SK-N-SH (cell line): ENCODE measurements at regions not wholly inside any gene's neighbourhood (a gene's known extent, or its start where the extent isn't known, plus 50 kb on each side); places are given as distances from the start of the nearest gene placed in this dataset.
A peak's percentile ranks its signal among the peaks of the same experiment; 100 is the strongest.

Source experiments
- CTCF ChIA-PET: fragments of 300-600, 350-600 bp; formaldehyde crosslinking; extraction: SDS; loops from one replicate; lab custom pipeline; 2021; lab: Yijun Ruan, JAX
- POLR2A ChIA-PET: fragments of 350-600 bp; sonication (Branson Sonifier 250); formaldehyde crosslinking; extraction: SDS; loops from one replicate; lab custom pipeline; 2020; ENCODE audit warnings: antibody characterized with exemption, inconsistent platforms; lab: Yijun Ruan, JAX
- DNase-seq: peaks from one replicate; pipeline ENCODE4 v3.0.0; 2012
- H2AFZ ChIP-seq: fragments of 200-600 bp; sonication (generic); 2 replicates; pipeline ENCODE4 v1.8.1; 2016; ENCODE audit warnings: antibody characterized with exemption, mild to moderate bottlenecking, low read depth
- H3F3A ChIP-seq: fragments of 200-600 bp; sonication (generic); replicated peaks from 2 replicates; pipeline ENCODE3; 2016; ENCODE audit warnings: antibody characterized with exemption, mild to moderate bottlenecking; ENCODE audit not compliant: insufficient read depth
- H3K27ac ChIP-seq, 2 experiments: fragments of 200-500 bp in 1 of 2; fragments of 200-600 bp in 1 of 2; sonication (Bioruptor generic) in 1 of 2; sonication (generic), shearing (Covaris generic) in 1 of 2; 2 replicates each; pipeline versions ENCODE4 v1.5.1 to v1.6.1; 2014 to 2016; ENCODE audit warnings: low read depth in 2 of 2, inconsistent platforms in 1 of 2, low read length in 1 of 2, mild to moderate bottlenecking in 1 of 2, mixed read lengths in 1 of 2
- H3K27me3 ChIP-seq: fragments of 200-600 bp; sonication (generic), shearing (Covaris generic); 2 replicates; pipeline ENCODE4 v1.6.1; 2016; ENCODE audit warnings: mixed run types; ENCODE audit not compliant: insufficient read depth
- H3K36me3 ChIP-seq, 2 experiments: fragments of 200-500 bp in 1 of 2; fragments of 200-600 bp in 1 of 2; sonication (Bioruptor generic) in 1 of 2; sonication (generic) in 1 of 2; replicated peaks in 1 of 2; 2 replicates each; pipeline versions ENCODE3 to v1.5.1; 2014 to 2016; ENCODE audit warnings: low read length in 1 of 2, mild to moderate bottlenecking in 1 of 2; ENCODE audit not compliant: insufficient read depth in 2 of 2, control insufficient read depth in 1 of 2
- H3K4me1 ChIP-seq, 2 experiments: fragments of 200-500 bp in 1 of 2; fragments of 200-600 bp in 1 of 2; sonication (Bioruptor generic) in 1 of 2; sonication (generic), shearing (Covaris generic) in 1 of 2; 2 replicates each; pipeline versions ENCODE4 v1.5.1 to v1.6.1; 2014 to 2016; ENCODE audit warnings: low read depth in 1 of 2, low read length in 1 of 2, mixed run types in 1 of 2; ENCODE audit not compliant: insufficient read depth in 2 of 2, control insufficient read depth in 1 of 2
- H3K4me2 ChIP-seq: fragments of 200-600 bp; sonication (generic), shearing (Covaris generic); 2 replicates; pipeline ENCODE4 v1.6.1; 2017; ENCODE audit warnings: mixed run types
- H3K4me3 ChIP-seq, 2 experiments: fragments of 200-500 bp in 1 of 2; fragments of 200-600 bp in 1 of 2; sonication (Bioruptor generic) in 1 of 2; sonication (generic), shearing (Covaris generic) in 1 of 2; 2 replicates each; pipeline versions ENCODE4 v1.5.1 to v1.8.1; 2014 to 2016; ENCODE audit warnings: low read depth in 2 of 2, inconsistent platforms in 1 of 2, low read length in 1 of 2, mild to moderate bottlenecking in 1 of 2, mixed read lengths in 1 of 2, moderate library complexity in 1 of 2
- H3K79me2 ChIP-seq: fragments of 200-600 bp; sonication (generic); 2 replicates; pipeline ENCODE4 v1.8.1; 2017; ENCODE audit warnings: mild to moderate bottlenecking; ENCODE audit not compliant: insufficient read depth
- H3K9ac ChIP-seq: fragments of 200-600 bp; sonication (generic); 2 replicates; pipeline ENCODE4 v1.6.1; 2017; ENCODE audit warnings: mixed run types
- H3K9me2 ChIP-seq: fragments of 200-600 bp; sonication (generic); 2 replicates; pipeline ENCODE4 v1.6.1; 2017; ENCODE audit warnings: mixed run types
- H3K9me3 ChIP-seq: fragments of 200-600 bp; sonication (generic); 2 replicates; pipeline ENCODE4 v1.6.1; 2017; ENCODE audit warnings: mixed run types, mild to moderate bottlenecking, moderate library complexity
- H4K20me1 ChIP-seq: fragments of 200-600 bp; sonication (generic); 2 replicates; pipeline ENCODE4 v1.6.1; 2017; ENCODE audit warnings: mild to moderate bottlenecking, mixed run types; ENCODE audit not compliant: insufficient read depth
- CHD2 ChIP-seq: fragments of 150-350 bp; IDR thresholded peaks from 2 replicates; pipeline ENCODE4 v1.6.1; 2018; ENCODE audit warnings: low read length; ENCODE audit not compliant: partially characterized antibody
- ELF1 ChIP-seq: IDR thresholded peaks from 2 replicates; pipeline ENCODE4 v1.4.0; 2012
- FOSL2 ChIP-seq: IDR thresholded peaks from 2 replicates; pipeline ENCODE4 v1.4.0; 2012; ENCODE audit warnings: low read depth, mild to moderate bottlenecking, moderate library complexity, borderline replicate concordance
- FOXM1 ChIP-seq: IDR thresholded peaks from 2 replicates; pipeline ENCODE4 v1.4.0; 2012; ENCODE audit warnings: low read depth, mild to moderate bottlenecking
- GATA2 ChIP-seq: sonication (generic); formaldehyde crosslinking; IDR thresholded peaks from 2 replicates; pipeline ENCODE4 v1.5.0; 2020; ENCODE audit warnings: mild to moderate bottlenecking, missing genetic modification reagents
- MXI1 ChIP-seq: IDR thresholded peaks from 2 replicates; pipeline ENCODE4 v1.6.1; 2012; ENCODE audit warnings: mild to moderate bottlenecking, low read depth, low read length, improper control_type of control experiment
- PBX3 ChIP-seq: IDR thresholded peaks from 2 replicates; pipeline ENCODE4; 2012
- RAD21 ChIP-seq: IDR thresholded peaks from 2 replicates; pipeline ENCODE4 v1.6.1; 2012; ENCODE audit warnings: mild to moderate bottlenecking, low read length
- RXRA ChIP-seq: IDR thresholded peaks from 2 replicates; pipeline ENCODE4 v1.4.0; 2012; ENCODE audit warnings: low read depth, mild to moderate bottlenecking, borderline replicate concordance
- WGBS: methylation state at CpG from one replicate; pipeline ENCODE4 v1.1.6; 2017; ENCODE audit warnings: low lambda C conversion rate; 5-methylcytosine and 5-hydroxymethylcytosine counted together
- TF ChIP-seq, protein P1 (sequence below): IDR thresholded peaks from 2 replicates; pipeline ENCODE4 v1.4.0; 2012; ENCODE audit warnings: low read depth

DNA sequence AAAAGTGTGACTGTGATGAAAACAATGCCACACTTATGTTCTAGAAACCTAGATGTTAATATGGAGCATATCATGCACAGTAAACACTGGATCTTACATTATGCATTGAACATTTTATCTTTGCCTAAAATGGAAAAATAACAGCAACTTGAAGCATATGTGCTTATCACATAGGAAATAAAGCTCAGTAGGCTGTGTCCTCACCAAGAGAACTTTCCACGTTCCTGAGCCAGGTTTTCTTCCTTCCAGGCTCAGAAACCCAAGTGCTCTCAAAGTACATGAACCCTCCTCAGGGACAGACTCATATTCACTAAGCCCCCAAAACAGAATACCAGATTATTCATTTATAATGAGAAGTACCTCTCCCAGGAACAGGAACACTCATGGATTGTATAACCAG, 79.4 kb upstream of the PRKAR2B start:
- Histone ChIP-seq H3K9ac (no peak overlapping the region), H3K4me3 (no peak overlapping the region), H3K9me2 (no peaks in the 10 kb centered on the region)
- TF ChIP-seq, protein P1, sequence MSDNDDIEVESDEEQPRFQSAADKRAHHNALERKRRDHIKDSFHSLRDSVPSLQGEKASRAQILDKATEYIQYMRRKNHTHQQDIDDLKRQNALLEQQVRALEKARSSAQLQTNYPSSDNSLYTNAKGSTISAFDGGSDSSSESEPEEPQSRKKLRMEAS, result no peak
- TF ChIP-seq PBX3 (no peak), RXRA (no peak)
- TF ChIP-seq, all 33 proteins: peak for 0
- H2AFZ ChIP-seq, result 0 out of 2 replicates have a peak overlapping the region, but pooled peaks have one; percentile 12
- H3K9me3 ChIP-seq, result no peaks in the 10 kb centered on the region
- no peaks in the 10 kb centered on the region for H3K27me3 ChIP-seq
- ChIA-PET POLR2A (no interaction called here), CTCF (interaction anchor here (1.3 kb wide), 1 partner anchor 182 kb away, joined by 4 read pairs; no protein-coding TSS in a partner anchor)
- H4K20me1 ChIP-seq, result no peaks in the 10 kb centered on the region
- no peaks in the 10 kb centered on the region for H3K79me2 ChIP-seq
- H3K4me1 ChIP-seq, result peaks cover 0 to 9% of the 10 kb centered on the region in 2 experiments; a peak in 2 of 4 replicates
- no peak for DNase-seq
- 52% methylated on average over 1 of the region's 1 CpG for WGBS
- H3K36me3 ChIP-seq, result no peaks in the 10 kb centered on the region
- H3F3A ChIP-seq, result no peaks in the 10 kb centered on the region
- no peak overlapping the region for H3K27ac ChIP-seq
- H3K4me2 ChIP-seq, result peak overlapping the region; percentile 20; the same call in 1 of the 2 replicates

DNA sequence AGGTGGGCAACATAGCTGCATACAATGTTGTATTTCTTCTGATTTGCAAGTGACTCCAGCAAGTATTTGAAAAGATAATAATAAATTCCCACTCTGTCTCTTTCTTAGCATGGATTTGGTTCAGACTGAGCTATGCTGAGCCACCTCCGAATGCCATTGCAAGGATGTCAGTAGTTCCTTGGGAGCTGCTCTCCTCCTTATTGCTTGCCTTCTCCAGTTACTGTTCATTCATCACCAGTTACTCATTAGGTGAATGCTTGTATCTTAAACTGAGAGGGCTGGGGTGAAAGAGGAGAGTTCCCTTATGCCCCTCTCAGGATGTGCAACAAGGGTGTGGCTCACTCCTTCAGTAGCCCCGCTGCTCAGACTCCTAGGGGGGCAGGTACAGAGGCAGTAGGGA, 78.4 kb upstream of the PRKAR2B start:
- 45% methylated on average over 2 of the region's 2 CpGs for WGBS

DNA sequence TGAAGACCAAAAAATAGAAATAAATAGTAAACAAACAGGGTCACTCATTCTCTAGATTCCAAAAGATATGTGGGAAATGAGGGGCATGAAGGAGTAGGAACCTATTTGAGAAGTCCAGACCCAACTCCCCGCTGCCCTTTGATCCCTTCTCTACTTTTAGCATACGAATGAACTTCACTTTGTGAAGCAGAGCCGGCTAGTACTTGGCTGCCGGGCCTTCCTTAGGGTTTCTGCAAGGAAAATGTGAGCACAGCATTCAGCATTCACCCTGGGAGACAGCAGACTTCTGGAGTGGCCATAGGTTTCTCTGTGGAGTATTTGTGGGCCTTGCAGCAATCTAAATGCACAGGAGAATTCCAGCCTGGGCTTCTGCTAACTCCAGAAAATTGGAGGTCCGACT, 76.3 kb upstream of the PRKAR2B start:
- H3K9me3 ChIP-seq, result no peaks in the 10 kb centered on the region
- no peak overlapping the region for H3K9ac ChIP-seq
- POLR2A ChIA-PET, result no interaction called here
- H3K79me2 ChIP-seq, result no peaks in the 10 kb centered on the region
- no peaks in the 10 kb centered on the region for H3K36me3 ChIP-seq
- no peaks in the 10 kb centered on the region for H3F3A ChIP-seq
- H3K27ac ChIP-seq, result no peak overlapping the region
- H2AFZ ChIP-seq, result no peak overlapping the region
- CTCF ChIA-PET, result interaction anchor here (1.0 kb wide), 1 partner anchor 20 kb away, joined by 3 read pairs; no protein-coding TSS in a partner anchor
- TF ChIP-seq CHD2 (no peak), FOXM1 (no peak), MXI1 (no peak)
- WGBS, result 70% methylated on average over 5 of the region's 5 CpGs
- H3K9me2 ChIP-seq, result no peaks in the 10 kb centered on the region
- H3K27me3 ChIP-seq, result no peaks in the 10 kb centered on the region
- H4K20me1 ChIP-seq, result no peaks in the 10 kb centered on the region
- no peak overlapping the region for H3K4me2 ChIP-seq
- no peak overlapping the region for H3K4me3 ChIP-seq
- DNase-seq, result no peak
- H3K4me1 ChIP-seq, result peaks cover 0 to 9% of the 10 kb centered on the region in 2 experiments; a peak in 2 of 4 replicates

More for the DNA sequence above, 78.4 kb upstream of the PRKAR2B start:
- no peak overlapping the region for H3K4me3 ChIP-seq
- H3K9me3 ChIP-seq, result no peaks in the 10 kb centered on the region
- H3K4me1 ChIP-seq, result peaks cover 0 to 9% of the 10 kb centered on the region in 2 experiments; a peak in 2 of 4 replicates
- no peak for DNase-seq
- H3K27me3 ChIP-seq, result no peaks in the 10 kb centered on the region
- no peak overlapping the region for H3K4me2 ChIP-seq
- H3K79me2 ChIP-seq, result no peaks in the 10 kb centered on the region
- ChIA-PET POLR2A (no interaction called here), CTCF (interaction anchor here (0.6 to 0.7 kb wide), 3 partner anchors 19 to 124 kb away, joined by 3 to 4 read pairs (median 3); no protein-coding TSS in a partner anchor)
- no peaks in the 10 kb centered on the region for H3F3A ChIP-seq
- no peaks in the 10 kb centered on the region for H4K20me1 ChIP-seq
- no peak overlapping the region for H3K27ac ChIP-seq
- H3K36me3 ChIP-seq, result no peaks in the 10 kb centered on the region
- no peak overlapping the region for H3K9ac ChIP-seq
- no peak for TF ChIP-seq ELF1
- TF ChIP-seq RAD21, result no peak
- TF ChIP-seq GATA2 (CRISPR knock-in tag), result no peak
- no peak for TF ChIP-seq CHD2
- peak; percentile 12; the same call in 1 of the 2 replicates for TF ChIP-seq FOSL2
- H2AFZ ChIP-seq, result 0 out of 2 replicates have a peak overlapping the region, but pooled peaks have one; percentile 7
- no peaks in the 10 kb centered on the region for H3K9me2 ChIP-seq
